ENCODE measurements at regions not wholly inside any gene's neighbourhood (a gene's known extent, or its start where the extent isn't known, plus 50 kb on each side); places are given as distances from the start of the nearest gene placed in this dataset.

DNA sequence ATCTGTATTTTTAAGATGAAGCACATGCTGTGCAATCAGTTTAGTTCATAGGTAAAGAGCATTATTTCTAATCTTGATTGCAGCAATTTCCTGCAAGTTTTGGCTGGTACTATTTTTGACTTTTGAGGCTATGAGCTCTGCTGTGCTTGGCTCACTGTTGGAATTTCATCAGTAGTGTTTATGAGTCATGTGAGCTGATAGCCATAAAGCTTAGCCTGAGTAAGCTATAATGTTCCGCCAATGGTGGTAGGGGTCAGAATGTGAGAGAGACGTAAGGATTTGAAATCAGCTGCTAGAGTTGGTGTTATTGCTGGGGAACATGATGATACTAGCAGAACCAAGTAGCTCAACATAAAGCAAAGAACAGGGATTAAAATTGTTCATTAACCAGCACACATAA, 590.9 kb upstream of the GNPDA2 start:
- TF ChIP-seq, protein P1, sequence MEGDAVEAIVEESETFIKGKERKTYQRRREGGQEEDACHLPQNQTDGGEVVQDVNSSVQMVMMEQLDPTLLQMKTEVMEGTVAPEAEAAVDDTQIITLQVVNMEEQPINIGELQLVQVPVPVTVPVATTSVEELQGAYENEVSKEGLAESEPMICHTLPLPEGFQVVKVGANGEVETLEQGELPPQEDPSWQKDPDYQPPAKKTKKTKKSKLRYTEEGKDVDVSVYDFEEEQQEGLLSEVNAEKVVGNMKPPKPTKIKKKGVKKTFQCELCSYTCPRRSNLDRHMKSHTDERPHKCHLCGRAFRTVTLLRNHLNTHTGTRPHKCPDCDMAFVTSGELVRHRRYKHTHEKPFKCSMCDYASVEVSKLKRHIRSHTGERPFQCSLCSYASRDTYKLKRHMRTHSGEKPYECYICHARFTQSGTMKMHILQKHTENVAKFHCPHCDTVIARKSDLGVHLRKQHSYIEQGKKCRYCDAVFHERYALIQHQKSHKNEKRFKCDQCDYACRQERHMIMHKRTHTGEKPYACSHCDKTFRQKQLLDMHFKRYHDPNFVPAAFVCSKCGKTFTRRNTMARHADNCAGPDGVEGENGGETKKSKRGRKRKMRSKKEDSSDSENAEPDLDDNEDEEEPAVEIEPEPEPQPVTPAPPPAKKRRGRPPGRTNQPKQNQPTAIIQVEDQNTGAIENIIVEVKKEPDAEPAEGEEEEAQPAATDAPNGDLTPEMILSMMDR (IDR thresholded peaks at IDR 0.05; ENCODE audit: insufficient read depth, low read depth, low read length) = no peak
- no peak for TF ChIP-seq EZH2 (IDR thresholded peaks at IDR 0.05; ENCODE audit: insufficient read depth, low read length)

Measured in astrocyte (in vitro differentiated cells and primary cell).